Lung (tissue), 11 donors: ENCODE measurements at regions not wholly inside any gene's neighbourhood (a gene's known extent, or its start where the extent isn't known, plus 50 kb on each side); places are given as distances from the start of the nearest gene placed in this dataset.

Source experiments
- ATAC-seq: fragments of 200-7000 bp; cut with Tn5 transposase; one replicate; pipeline ENCODE4 v1.9.1; 2020; ENCODE audit warnings: moderate number of reproducible peaks; ENCODE audit not compliant: insufficient read depth, low FRiP score
- DNase-seq, 3 donors: peaks; one replicate each; pipeline ENCODE4 v3.0.0-alpha.2; 2013 to 2017
- H3K27ac ChIP-seq, 2 donors: one replicate each; pipeline ENCODE4 v1.5.1; 2013; ENCODE audit warnings: mild to moderate bottlenecking in 2 of 2, moderate library complexity in 2 of 2, control low read depth in 1 of 2, inconsistent platforms in 1 of 2, low read depth in 1 of 2, low read length in 1 of 2
- H3K27me3 ChIP-seq, 3 donors: one replicate each; pipeline ENCODE4 v1.5.1; 2013; ENCODE audit warnings: low read length in 2 of 3; ENCODE audit not compliant: control insufficient read depth in 3 of 3, insufficient read depth in 3 of 3
- H3K36me3 ChIP-seq, 4 donors: one replicate each; pipeline ENCODE4 v1.5.1; 2013; ENCODE audit warnings: low read length in 4 of 4, mild to moderate bottlenecking in 1 of 4, moderate library complexity in 1 of 4; ENCODE audit not compliant: control insufficient read depth in 4 of 4, insufficient read depth in 4 of 4
- H3K4me1 ChIP-seq, 5 donors: one replicate each; pipeline ENCODE4 v1.5.1; 2013; ENCODE audit warnings: low read length in 5 of 5, mild to moderate bottlenecking in 2 of 5, moderate library complexity in 1 of 5; ENCODE audit not compliant: control insufficient read depth in 5 of 5, insufficient read depth in 5 of 5
- H3K4me3 ChIP-seq: one replicate; pipeline ENCODE4 v1.5.1; 2013; ENCODE audit warnings: mild to moderate bottlenecking, control low read depth, moderate library complexity
- H3K9ac ChIP-seq, 2 donors: one replicate each; pipeline ENCODE4 v1.5.1; 2013; ENCODE audit warnings: low read length in 2 of 2, control low read depth in 1 of 2; ENCODE audit not compliant: insufficient read depth in 1 of 2
- H3K9me3 ChIP-seq, 4 donors: one replicate each; pipeline ENCODE4 v1.5.1; 2013; ENCODE audit warnings: low read length in 3 of 4, mild to moderate bottlenecking in 1 of 4, moderate library complexity in 1 of 4; ENCODE audit not compliant: control insufficient read depth in 4 of 4, insufficient read depth in 3 of 4
- WGBS, 2 donors: extraction: QIAGEN DNeasy Blood & Tissue Kit; methylation state at CpG; one replicate each; pipeline ENCODE4 v1.1.7; 2013; 5-methylcytosine and 5-hydroxymethylcytosine counted together
- TF ChIP-seq, protein P1 (sequence below): IDR thresholded peaks from 2 replicates; pipeline ENCODE4 v1.5.1; 2012; ENCODE audit warnings: mild to moderate bottlenecking; ENCODE audit errors: control extremely low read depth, extremely low read depth
- donor health status: control.
- donor health status: control.
- donor health status: Bipolar disorder and iron deficiency.
- donor health status: healthy.
- donor health status: DM: yes; HTN: yes; CAD: no.

- peak overlapping the region; percentile 60 to 82 for H3K27ac ChIP-seq
- no peaks in the 10 kb centered on the region for H3K9me3 ChIP-seq
- DNase-seq: peak; percentile 63 to 89 (median 87)
- whole genome bisulfite sequencing, 2 donors: 15 to 16% methylated on average over 9 of the region's 9 CpGs
- peak; percentile 66 for ATAC-seq
- TF ChIP-seq, protein P1, sequence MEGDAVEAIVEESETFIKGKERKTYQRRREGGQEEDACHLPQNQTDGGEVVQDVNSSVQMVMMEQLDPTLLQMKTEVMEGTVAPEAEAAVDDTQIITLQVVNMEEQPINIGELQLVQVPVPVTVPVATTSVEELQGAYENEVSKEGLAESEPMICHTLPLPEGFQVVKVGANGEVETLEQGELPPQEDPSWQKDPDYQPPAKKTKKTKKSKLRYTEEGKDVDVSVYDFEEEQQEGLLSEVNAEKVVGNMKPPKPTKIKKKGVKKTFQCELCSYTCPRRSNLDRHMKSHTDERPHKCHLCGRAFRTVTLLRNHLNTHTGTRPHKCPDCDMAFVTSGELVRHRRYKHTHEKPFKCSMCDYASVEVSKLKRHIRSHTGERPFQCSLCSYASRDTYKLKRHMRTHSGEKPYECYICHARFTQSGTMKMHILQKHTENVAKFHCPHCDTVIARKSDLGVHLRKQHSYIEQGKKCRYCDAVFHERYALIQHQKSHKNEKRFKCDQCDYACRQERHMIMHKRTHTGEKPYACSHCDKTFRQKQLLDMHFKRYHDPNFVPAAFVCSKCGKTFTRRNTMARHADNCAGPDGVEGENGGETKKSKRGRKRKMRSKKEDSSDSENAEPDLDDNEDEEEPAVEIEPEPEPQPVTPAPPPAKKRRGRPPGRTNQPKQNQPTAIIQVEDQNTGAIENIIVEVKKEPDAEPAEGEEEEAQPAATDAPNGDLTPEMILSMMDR: no peak
- H3K4me1 ChIP-seq: peaks cover 0 to 49% (median 7%) of the 10 kb centered on the region in 5 donors
- H3K4me3 ChIP-seq: no peak overlapping the region
- H3K36me3 ChIP-seq: no peaks in the 10 kb centered on the region
- no peaks in the 10 kb centered on the region for H3K27me3 ChIP-seq
- peak overlapping the region in 1 of 2 donors; percentile 56 for H3K9ac ChIP-seq
These were observed 460.3 kb downstream of the SPRY1 start for GRCh38 chr4:123856689-123857545.

DNA sequence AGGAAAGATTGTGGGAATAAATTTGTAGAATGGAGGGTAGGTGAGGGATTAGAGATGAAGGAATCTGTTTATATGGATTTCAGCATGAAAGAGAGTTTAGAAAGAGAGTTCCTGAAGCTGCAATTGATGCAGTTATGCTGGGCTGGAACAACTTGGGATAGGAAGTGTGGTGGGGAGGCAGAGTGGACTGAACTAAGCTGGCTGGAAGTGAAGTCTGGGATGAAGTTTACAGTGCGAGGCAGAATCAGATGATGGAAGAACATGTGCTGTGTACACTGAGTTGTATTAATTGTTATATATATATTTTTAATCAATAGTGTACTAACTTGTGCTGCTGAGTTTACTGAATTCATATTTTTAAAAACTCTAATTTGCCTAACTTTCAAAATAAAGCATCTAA is 461.9 kb downstream of the SPRY1 start:
- Histone ChIP-seq H3K4me3 (no peak overlapping the region), H3K27ac (peak overlapping the region in 1 of 2 donors; percentile 22), H3K9me3 (no peaks in the 10 kb centered on the region), H3K27me3 (no peaks in the 10 kb centered on the region), H3K9ac (no peak overlapping the region), H3K4me1 (peaks cover 0 to 55% (median 7%) of the 10 kb centered on the region in 5 donors), H3K36me3 (no peaks in the 10 kb centered on the region)
- WGBS, 2 donors: 67 to 94% methylated on average over 1 of the region's 1 CpG
- DNase-seq (no peak), ATAC-seq (no peak)
- TF ChIP-seq, protein P1: no peak

DNA sequence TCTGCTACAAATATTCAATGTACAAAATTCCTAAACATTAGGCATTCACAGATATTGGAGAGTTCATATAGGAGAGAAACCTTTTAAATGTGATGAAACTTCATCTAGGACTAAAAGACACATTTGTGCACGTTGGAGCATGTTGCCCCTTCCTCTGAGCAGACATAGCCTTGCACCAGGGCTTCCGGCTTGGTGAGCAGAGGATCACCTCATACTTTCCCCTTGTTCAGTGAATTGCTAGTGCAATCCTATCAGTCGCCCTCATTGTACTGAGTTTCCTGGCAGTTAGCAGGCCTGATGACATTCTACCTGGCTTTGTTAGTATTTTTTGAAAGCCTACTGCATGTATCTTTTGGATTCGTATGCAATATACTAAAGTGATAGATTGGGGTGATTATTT is 466.2 kb downstream of the SPRY1 start:
- no peak overlapping the region for H3K4me3 ChIP-seq
- TF ChIP-seq, protein P1: no peak
- no peak for DNase-seq
- H3K4me1 ChIP-seq: peaks cover 0 to 23% (median 5%) of the 10 kb centered on the region in 5 donors
- no peak overlapping the region for H3K27ac ChIP-seq
- no peaks in the 10 kb centered on the region for H3K36me3 ChIP-seq
- H3K9me3 ChIP-seq: no peaks in the 10 kb centered on the region
- no peak overlapping the region for H3K9ac ChIP-seq
- 87 to 90% methylated on average over 4 of the region's 4 CpGs for WGBS, 2 donors
- H3K27me3 ChIP-seq: no peaks in the 10 kb centered on the region
- ATAC-seq: no peak
